ENCODE measurements at regions not wholly inside any gene's neighbourhood (a gene's known extent, or its start where the extent isn't known, plus 50 kb on each side); places are given as distances from the start of the nearest gene placed in this dataset.

- Histone ChIP-seq H3K27ac (no peak overlapping the region), H3K4me3 (no peak overlapping the region), H3K9me3 (no peaks in the 10 kb centered on the region), H3K36me3 (no peaks in the 10 kb centered on the region), H3K4me1 (ENCODE audit: insufficient read depth) (no peaks in the 10 kb centered on the region), H3K27me3 (no peaks in the 10 kb centered on the region)
- intact Hi-C loops (cut with DNase I), result no loop called here
- no peak for DNase-seq
- no peak for TF ChIP-seq EP300 (IDR thresholded peaks at IDR 0.05)
- TF ChIP-seq CTCF (IDR thresholded peaks at IDR 0.05), result no peak
- TF ChIP-seq POLR2A (IDR thresholded peaks at IDR 0.05), result no peak
- 82 to 90% (median 85%) methylated on average over 3 of the region's 3 CpGs for WGBS, 3 donors
Observed at GRCh38 chr15:77798847-77799246, 166.1 kb upstream of the LINGO1 start.

GRCh38 chr15:77798151-77798835, 165.6 kb upstream of the LINGO1 start:
- Histone ChIP-seq H3K27me3 (no peaks in the 10 kb centered on the region), H3K27ac (no peak overlapping the region), H3K4me3 (no peak overlapping the region), H3K4me1 (ENCODE audit: insufficient read depth) (no peaks in the 10 kb centered on the region), H3K36me3 (no peaks in the 10 kb centered on the region), H3K9me3 (no peaks in the 10 kb centered on the region)
- intact Hi-C loops (cut with DNase I), result no loop called here
- no peak for DNase-seq
- WGBS, 3 donors, result 75 to 80% (median 76%) methylated on average over 11 to 13 of the region's 13 CpGs
- TF ChIP-seq POLR2A (IDR thresholded peaks at IDR 0.05), result no peak
- TF ChIP-seq CTCF (IDR thresholded peaks at IDR 0.05), result no peak
- no peak for TF ChIP-seq EP300 (IDR thresholded peaks at IDR 0.05)

GRCh38 chr15:77797270-77797669, 164.6 kb upstream of the LINGO1 start:
- no peak overlapping the region for H3K27ac ChIP-seq
- no peaks in the 10 kb centered on the region for H3K27me3 ChIP-seq
- H3K4me3 ChIP-seq, result no peak overlapping the region
- no peaks in the 10 kb centered on the region for H3K4me1 ChIP-seq (ENCODE audit: insufficient read depth)
- TF ChIP-seq EP300 (IDR thresholded peaks at IDR 0.05), result no peak
- no peak for TF ChIP-seq POLR2A (IDR thresholded peaks at IDR 0.05)
- no peak for TF ChIP-seq CTCF (IDR thresholded peaks at IDR 0.05)
- intact Hi-C loops (cut with DNase I), result no loop called here
- no peak for DNase-seq
- no peaks in the 10 kb centered on the region for H3K36me3 ChIP-seq
- H3K9me3 ChIP-seq, result no peaks in the 10 kb centered on the region
- WGBS, 3 donors, result 59 to 62% (median 59%) methylated on average over 8 of the region's 8 CpGs

GRCh38 chr15:77796046-77796729, 163.5 kb upstream of the LINGO1 start:
- Histone ChIP-seq H3K27ac (no peak overlapping the region), H3K4me1 (ENCODE audit: insufficient read depth) (no peaks in the 10 kb centered on the region), H3K27me3 (no peaks in the 10 kb centered on the region), H3K9me3 (no peaks in the 10 kb centered on the region), H3K4me3 (no peak overlapping the region), H3K36me3 (no peaks in the 10 kb centered on the region)
- 71 to 77% (median 71%) methylated on average over 11 of the region's 11 CpGs for WGBS, 3 donors
- TF ChIP-seq CTCF (IDR thresholded peaks at IDR 0.05) (no peak), POLR2A (IDR thresholded peaks at IDR 0.05) (no peak)
- DNase-seq, result no peak
- intact Hi-C loops (cut with DNase I), result no loop called here

Measured in ovary (tissue), 7 donors.